A673 (cell line): ENCODE measurements at regions not wholly inside any gene's neighbourhood (a gene's known extent, or its start where the extent isn't known, plus 50 kb on each side); places are given as distances from the start of the nearest gene placed in this dataset.

ENCODE experiments used
- BruUV-seq: library from RNA; stranded (reverse); fragments of 400-500 nt; replicated peaks from 2 replicates; lab custom pipeline; 2021; lab: Mats Ljungman, UMichigan
- CTCF ChIA-PET: fragments of 300-600 bp; sonication (Branson Sonifier 250); formaldehyde crosslinking; loops from one replicate; lab custom pipeline; 2022; ENCODE audit warnings: antibody characterized with exemption; lab: Charles Lee
- POLR2A ChIA-PET: fragments of 300-600 bp; sonication (Branson Sonifier 250); formaldehyde crosslinking; loops from one replicate; lab custom pipeline; 2022; ENCODE audit warnings: antibody characterized with exemption; ENCODE audit not compliant: low non-redundant PET; lab: Charles Lee
- DNase-seq: peaks from one replicate; pipeline ENCODE4 v3.0.0-alpha.2; 2015; ENCODE audit warnings: low spot score
- H3K27ac ChIP-seq: fragments of 200-600 bp; sonication (generic); 2 replicates; pipeline ENCODE4 v1.5.1; 2016; ENCODE audit warnings: mixed run types, low read depth, mild to moderate bottlenecking, mixed read lengths, antibody characterized with exemption, low read length; ENCODE audit not compliant: poor library complexity, severe bottlenecking
- H3K27me3 ChIP-seq: fragments of 200-600 bp; sonication (generic); replicated peaks from 2 replicates; pipeline ENCODE4 v1.6.1; 2017; ENCODE audit warnings: mixed run types, low read depth, mild to moderate bottlenecking, mixed read lengths, antibody characterized with exemption, low read length; ENCODE audit not compliant: insufficient read depth, poor library complexity
- H3K36me3 ChIP-seq: fragments of 200-600 bp; sonication (generic); 2 replicates; pipeline ENCODE4 v1.6.1; 2016; ENCODE audit warnings: mixed run types, mild to moderate bottlenecking, mixed read lengths, antibody characterized with exemption, low read length; ENCODE audit not compliant: insufficient read depth, poor library complexity, severe bottlenecking
- H3K4me1 ChIP-seq: fragments of 200-600 bp; sonication (generic); 2 replicates; pipeline ENCODE4 v1.6.1; 2017; ENCODE audit warnings: mixed run types, mild to moderate bottlenecking, mixed read lengths, antibody characterized with exemption, low read length; ENCODE audit not compliant: insufficient read depth, poor library complexity, severe bottlenecking
- H3K4me3 ChIP-seq: fragments of 200-600 bp; sonication (generic); 2 replicates; pipeline ENCODE4 v1.5.1; 2016; ENCODE audit warnings: low read depth, mixed run types, mild to moderate bottlenecking, mixed read lengths, low read length; ENCODE audit not compliant: poor library complexity, severe bottlenecking
- H3K9me3 ChIP-seq: fragments of 200-600 bp; sonication (generic); 2 replicates; pipeline ENCODE4 v1.6.1; 2016; ENCODE audit warnings: mixed run types, low read depth, mild to moderate bottlenecking, mixed read lengths, antibody characterized with exemption, low read length; ENCODE audit not compliant: poor library complexity, severe bottlenecking
- EZH2 ChIP-seq: fragments of 200-600 bp; sonication (generic); IDR thresholded peaks from 2 replicates; pipeline ENCODE4 v1.6.1; 2017; ENCODE audit warnings: borderline replicate concordance, low read depth, mild to moderate bottlenecking, mixed read lengths, antibody characterized with exemption, low read length; ENCODE audit not compliant: poor library complexity, severe bottlenecking
- intact Hi-C: fragments of 100-400 bp; cut with micrococcal nuclease; formaldehyde crosslinking; loops from one replicate; pipeline ENCODE4 v1.10.0; 2022; ENCODE audit not compliant: unreplicated experiment
- TF ChIP-seq, protein P1 (sequence below): fragments of 300-800, 200-600 bp; sonication (generic); conservative IDR thresholded peaks from 2 replicates; pipeline ENCODE4 v1.5.1; 2017; ENCODE audit warnings: low read depth, mild to moderate bottlenecking, antibody characterized with exemption, low read length, moderate library complexity, mixed read lengths

DNA sequence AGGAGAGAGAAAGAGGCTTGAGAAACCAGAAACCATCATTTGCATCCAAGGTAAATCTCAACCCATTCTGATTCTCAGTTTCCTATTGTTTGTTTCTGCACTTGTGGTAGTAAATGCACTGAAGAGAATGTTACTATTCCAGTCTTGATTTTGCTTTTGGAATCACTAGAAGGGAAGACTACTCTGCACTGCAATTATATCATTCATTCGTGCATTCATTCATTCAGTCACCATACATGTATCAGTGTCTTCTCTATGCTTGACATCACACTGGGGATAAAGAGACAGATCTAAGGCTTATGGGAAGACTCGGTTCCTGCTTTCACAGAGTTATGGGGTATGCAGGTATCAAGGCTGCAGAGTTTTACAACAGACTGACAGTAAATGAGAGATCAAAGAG, 90.3 kb upstream of the EGLN3 start:
- H3K4me1 ChIP-seq, result no peaks in the 10 kb centered on the region
- H3K9me3 ChIP-seq, result no peaks in the 10 kb centered on the region
- intact Hi-C loops, result no loop called here
- ChIA-PET POLR2A (no interaction called here), CTCF (no interaction called here)
- no peak overlapping the region for H3K27ac ChIP-seq
- no peak for TF ChIP-seq EZH2
- TF ChIP-seq, protein P1, sequence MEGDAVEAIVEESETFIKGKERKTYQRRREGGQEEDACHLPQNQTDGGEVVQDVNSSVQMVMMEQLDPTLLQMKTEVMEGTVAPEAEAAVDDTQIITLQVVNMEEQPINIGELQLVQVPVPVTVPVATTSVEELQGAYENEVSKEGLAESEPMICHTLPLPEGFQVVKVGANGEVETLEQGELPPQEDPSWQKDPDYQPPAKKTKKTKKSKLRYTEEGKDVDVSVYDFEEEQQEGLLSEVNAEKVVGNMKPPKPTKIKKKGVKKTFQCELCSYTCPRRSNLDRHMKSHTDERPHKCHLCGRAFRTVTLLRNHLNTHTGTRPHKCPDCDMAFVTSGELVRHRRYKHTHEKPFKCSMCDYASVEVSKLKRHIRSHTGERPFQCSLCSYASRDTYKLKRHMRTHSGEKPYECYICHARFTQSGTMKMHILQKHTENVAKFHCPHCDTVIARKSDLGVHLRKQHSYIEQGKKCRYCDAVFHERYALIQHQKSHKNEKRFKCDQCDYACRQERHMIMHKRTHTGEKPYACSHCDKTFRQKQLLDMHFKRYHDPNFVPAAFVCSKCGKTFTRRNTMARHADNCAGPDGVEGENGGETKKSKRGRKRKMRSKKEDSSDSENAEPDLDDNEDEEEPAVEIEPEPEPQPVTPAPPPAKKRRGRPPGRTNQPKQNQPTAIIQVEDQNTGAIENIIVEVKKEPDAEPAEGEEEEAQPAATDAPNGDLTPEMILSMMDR, result no peak
- DNase-seq, result no peak
- H3K36me3 ChIP-seq, result no peaks in the 10 kb centered on the region
- BruUV-seq, result no TSS peak
- no peaks in the 10 kb centered on the region for H3K27me3 ChIP-seq
- H3K4me3 ChIP-seq, result no peak overlapping the region

DNA sequence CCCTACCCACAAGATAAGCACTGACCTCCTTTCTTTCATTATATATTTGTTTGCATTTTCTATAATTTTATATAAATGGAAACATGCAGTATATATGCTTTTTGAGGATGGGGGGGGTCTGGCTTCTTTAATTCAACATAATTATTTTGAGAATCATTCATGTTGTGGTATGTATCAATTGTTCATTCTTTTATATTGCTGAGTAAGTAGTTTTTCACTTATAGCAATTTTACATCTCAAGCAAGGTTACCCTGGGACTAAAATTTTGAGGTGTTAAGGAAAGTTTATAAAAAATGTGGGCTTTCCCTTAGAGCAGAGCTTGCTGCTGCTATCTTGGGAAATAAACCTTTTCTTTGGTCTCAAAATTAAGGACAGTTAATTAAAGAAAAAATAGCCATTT, 89.9 kb upstream of the EGLN3 start:
- no peak overlapping the region for H3K4me3 ChIP-seq
- H3K4me1 ChIP-seq, result no peaks in the 10 kb centered on the region
- H3K9me3 ChIP-seq, result no peaks in the 10 kb centered on the region
- CTCF ChIA-PET, result no interaction called here
- DNase-seq, result no peak
- no peaks in the 10 kb centered on the region for H3K36me3 ChIP-seq
- intact Hi-C loops, result no loop called here
- POLR2A ChIA-PET, result no interaction called here
- no TSS peak for BruUV-seq
- TF ChIP-seq EZH2, result no peak
- TF ChIP-seq, protein P1, result no peak
- H3K27me3 ChIP-seq, result no peaks in the 10 kb centered on the region
- no peak overlapping the region for H3K27ac ChIP-seq

DNA sequence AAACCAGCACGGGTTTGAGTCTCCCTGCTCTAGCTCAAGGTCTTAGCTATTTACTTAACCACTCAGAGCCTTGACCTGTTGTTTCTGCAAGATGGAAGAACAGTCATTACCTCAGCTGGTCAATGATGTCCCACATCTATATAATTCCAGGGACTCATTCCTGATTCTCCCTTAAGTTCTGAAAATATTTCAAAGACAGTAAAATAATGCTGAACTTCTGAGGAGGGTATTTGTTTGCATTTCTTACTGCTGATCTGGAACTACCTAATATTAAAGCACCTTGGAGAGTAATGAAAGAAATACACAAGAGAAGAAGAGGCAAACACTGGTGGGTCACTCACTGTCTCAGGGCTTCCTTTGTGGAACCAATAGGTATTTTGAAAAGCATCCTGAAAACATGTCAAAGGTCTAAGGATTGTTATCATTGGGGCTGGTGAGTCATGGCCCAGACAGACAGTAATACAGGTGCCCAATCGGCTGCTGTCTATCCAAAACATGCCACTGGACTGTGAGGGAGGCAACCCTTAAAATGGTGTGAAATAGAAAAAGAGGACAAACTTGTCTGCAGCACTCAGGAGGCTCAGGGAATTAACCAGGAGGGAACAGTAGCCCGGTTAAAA, 88.7 kb upstream of the EGLN3 start:
- DNase-seq, result no peak
- Histone ChIP-seq H3K27me3 (no peaks in the 10 kb centered on the region), H3K4me1 (no peaks in the 10 kb centered on the region), H3K9me3 (no peaks in the 10 kb centered on the region), H3K4me3 (no peak overlapping the region), H3K36me3 (no peaks in the 10 kb centered on the region), H3K27ac (no peak overlapping the region)
- ChIA-PET CTCF (no interaction called here), POLR2A (no interaction called here)
- no peak for TF ChIP-seq EZH2
- TF ChIP-seq, protein P1, result no peak
- no TSS peak for BruUV-seq
- intact Hi-C loops, result no loop called here
